PC-9 (cell line): ENCODE measurements at regions not wholly inside any gene's neighbourhood (a gene's known extent, or its start where the extent isn't known, plus 50 kb on each side); places are given as distances from the start of the nearest gene placed in this dataset.

ENCODE experiments used
- EZH2 ChIP-seq: fragments of 200-600 bp; sonication (generic); IDR thresholded peaks from 2 replicates; pipeline ENCODE4 v1.8.0; 2017; ENCODE audit warnings: antibody characterized with exemption, low read depth
- TF ChIP-seq, protein P1 (sequence below): fragments of 200-600 bp; sonication (generic); conservative IDR thresholded peaks from 2 replicates; pipeline ENCODE4 v1.6.1; 2017; ENCODE audit warnings: mixed run types, antibody characterized with exemption, mild to moderate bottlenecking, moderate library complexity

DNA sequence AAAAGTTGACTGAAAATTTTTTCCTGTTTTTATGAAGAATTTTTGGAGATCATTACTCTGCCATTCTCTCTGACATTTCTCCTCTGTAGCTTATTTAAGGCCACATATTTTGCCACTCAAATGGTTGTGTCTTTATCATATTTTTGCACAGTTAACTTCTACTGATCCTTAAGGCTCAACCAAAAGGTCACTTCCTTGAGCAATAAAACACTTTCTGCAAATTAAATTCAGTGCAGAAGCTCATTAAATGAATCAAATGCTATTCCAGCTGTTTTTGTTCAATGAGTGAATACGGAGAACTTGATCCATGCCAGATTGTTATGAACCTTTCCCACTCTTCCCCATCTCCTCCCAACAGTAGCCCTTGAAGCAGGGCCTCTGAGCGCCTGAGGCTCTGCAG, 93.8 kb upstream of the EPB41L4A start:
- no peak for TF ChIP-seq EZH2
- TF ChIP-seq, protein P1, sequence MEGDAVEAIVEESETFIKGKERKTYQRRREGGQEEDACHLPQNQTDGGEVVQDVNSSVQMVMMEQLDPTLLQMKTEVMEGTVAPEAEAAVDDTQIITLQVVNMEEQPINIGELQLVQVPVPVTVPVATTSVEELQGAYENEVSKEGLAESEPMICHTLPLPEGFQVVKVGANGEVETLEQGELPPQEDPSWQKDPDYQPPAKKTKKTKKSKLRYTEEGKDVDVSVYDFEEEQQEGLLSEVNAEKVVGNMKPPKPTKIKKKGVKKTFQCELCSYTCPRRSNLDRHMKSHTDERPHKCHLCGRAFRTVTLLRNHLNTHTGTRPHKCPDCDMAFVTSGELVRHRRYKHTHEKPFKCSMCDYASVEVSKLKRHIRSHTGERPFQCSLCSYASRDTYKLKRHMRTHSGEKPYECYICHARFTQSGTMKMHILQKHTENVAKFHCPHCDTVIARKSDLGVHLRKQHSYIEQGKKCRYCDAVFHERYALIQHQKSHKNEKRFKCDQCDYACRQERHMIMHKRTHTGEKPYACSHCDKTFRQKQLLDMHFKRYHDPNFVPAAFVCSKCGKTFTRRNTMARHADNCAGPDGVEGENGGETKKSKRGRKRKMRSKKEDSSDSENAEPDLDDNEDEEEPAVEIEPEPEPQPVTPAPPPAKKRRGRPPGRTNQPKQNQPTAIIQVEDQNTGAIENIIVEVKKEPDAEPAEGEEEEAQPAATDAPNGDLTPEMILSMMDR = no peak
